IPS-18a (cell line): ENCODE measurements at regions not wholly inside any gene's neighbourhood (a gene's known extent, or its start where the extent isn't known, plus 50 kb on each side); places are given as distances from the start of the nearest gene placed in this dataset.

ENCODE experiments used
- H3K27ac ChIP-seq: one replicate; pipeline ENCODE4 v1.5.1; 2013; ENCODE audit warnings: low read length
- H3K27me3 ChIP-seq: one replicate; pipeline ENCODE4 v1.6.1; 2013; ENCODE audit warnings: mild to moderate bottlenecking, low read length; ENCODE audit not compliant: control insufficient read depth, insufficient read depth
- H3K36me3 ChIP-seq: one replicate; pipeline ENCODE4 v1.6.1; 2013; ENCODE audit warnings: low read depth, low read length; ENCODE audit not compliant: control insufficient read depth
- H3K4me1 ChIP-seq: one replicate; pipeline ENCODE4 v1.6.1; 2013; ENCODE audit warnings: low read depth, low read length; ENCODE audit not compliant: control insufficient read depth
- H3K4me3 ChIP-seq: one replicate; pipeline ENCODE4 v1.5.1; 2013; ENCODE audit warnings: low read length
- H3K9ac ChIP-seq: one replicate; pipeline ENCODE4 v1.6.1; 2013; ENCODE audit warnings: mild to moderate bottlenecking, low read length, moderate library complexity
- H3K9me3 ChIP-seq: one replicate; pipeline ENCODE4 v1.6.1; 2013; ENCODE audit warnings: low read depth, low read length; ENCODE audit not compliant: control insufficient read depth

DNA sequence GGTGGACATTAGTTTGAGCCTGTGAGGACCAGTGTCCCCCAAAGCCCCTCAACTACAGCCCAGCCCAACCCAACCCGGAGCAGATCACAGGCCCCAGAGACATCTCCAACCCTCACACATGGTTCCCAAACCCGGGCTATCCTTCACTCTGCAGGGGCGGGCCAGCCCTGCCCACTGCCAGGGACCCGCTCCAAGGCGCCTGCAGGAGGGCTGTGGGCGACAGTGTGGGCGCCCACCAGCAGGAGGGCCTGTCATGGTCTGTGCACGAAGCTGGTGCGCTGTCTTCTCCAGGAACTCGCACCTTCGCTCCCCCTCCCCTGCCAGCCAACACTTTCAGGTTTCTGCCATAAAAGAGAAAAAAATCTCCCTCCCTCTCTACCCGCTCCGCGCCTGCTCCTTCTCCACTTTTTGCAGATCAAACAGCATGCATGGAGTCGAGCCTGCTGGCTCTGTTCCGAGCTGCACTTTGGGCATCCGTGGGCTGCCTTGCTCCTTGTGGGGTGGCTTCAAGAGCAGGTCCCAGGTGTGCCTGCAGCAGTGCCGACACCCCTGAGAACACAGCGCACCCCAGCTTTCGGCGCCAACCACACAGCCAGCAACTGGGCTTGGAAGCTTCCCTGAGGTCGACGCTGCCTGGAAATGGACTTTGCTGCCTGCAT, 133.7 kb upstream of the PPP1R26 start:
- H3K9me3 ChIP-seq: no peaks in the 10 kb centered on the region
- no peak overlapping the region for H3K27ac ChIP-seq
- H3K4me1 ChIP-seq: peaks cover 4% of the 10 kb centered on the region
- no peaks in the 10 kb centered on the region for H3K36me3 ChIP-seq
- H3K9ac ChIP-seq: no peak overlapping the region
- no peaks in the 10 kb centered on the region for H3K27me3 ChIP-seq
- no peak overlapping the region for H3K4me3 ChIP-seq

DNA sequence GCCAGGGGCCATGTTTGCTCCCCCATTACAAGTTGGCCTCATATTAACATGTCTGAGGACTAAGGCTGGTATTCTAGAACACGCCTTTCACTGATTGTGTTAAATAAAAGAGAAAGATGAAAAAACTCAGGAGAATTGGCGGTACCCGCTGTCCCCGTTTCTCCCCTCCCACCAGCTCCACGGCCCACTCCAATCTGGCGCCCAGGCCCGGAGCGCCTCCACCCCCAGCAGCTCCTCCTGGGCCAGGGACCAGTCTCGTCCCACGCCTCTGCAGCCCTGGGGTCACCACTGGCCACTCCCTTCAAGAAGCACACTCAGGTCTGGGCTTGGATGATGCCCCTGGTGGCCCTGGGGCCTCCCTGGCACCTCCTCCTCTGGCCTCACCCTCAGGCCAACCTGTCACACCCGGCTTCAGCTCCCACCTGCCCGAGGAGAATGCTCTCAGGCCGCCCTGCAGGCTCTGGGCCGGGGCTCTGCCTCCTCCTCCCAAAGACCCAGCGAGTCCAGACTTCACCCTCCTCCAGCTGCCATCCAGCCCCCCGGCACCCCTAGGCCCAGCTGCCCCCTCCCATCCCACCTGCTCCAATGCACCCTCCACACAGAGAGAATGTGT, 133.0 kb upstream of the PPP1R26 start:
- Histone ChIP-seq H3K9me3 (no peaks in the 10 kb centered on the region), H3K27ac (no peak overlapping the region), H3K36me3 (no peaks in the 10 kb centered on the region), H3K4me1 (no peaks in the 10 kb centered on the region), H3K9ac (no peak overlapping the region), H3K4me3 (no peak overlapping the region), H3K27me3 (no peaks in the 10 kb centered on the region)

DNA sequence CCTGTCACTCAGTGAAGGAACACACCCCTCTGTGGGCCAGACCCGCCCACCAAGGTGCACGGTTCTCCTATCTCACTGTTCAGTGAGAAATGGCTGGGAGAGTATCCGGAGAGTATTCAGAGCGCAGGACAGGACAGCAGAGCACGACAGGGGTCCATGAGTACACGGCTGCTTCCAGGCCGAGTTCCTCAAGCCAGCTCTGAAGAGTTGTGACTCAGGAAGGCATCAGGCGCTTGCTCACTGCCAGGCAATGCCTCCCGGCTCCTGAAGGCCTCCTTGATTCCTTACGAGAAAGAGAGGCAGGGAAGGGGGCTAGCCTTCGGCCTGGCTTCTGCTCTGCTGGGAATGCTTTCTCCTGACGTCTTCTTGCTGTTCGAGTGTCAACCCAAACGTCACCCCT, 132.1 kb upstream of the PPP1R26 start:
- H3K4me1 ChIP-seq: no peaks in the 10 kb centered on the region
- no peaks in the 10 kb centered on the region for H3K27me3 ChIP-seq
- H3K36me3 ChIP-seq: no peaks in the 10 kb centered on the region
- no peak overlapping the region for H3K9ac ChIP-seq
- no peak overlapping the region for H3K4me3 ChIP-seq
- no peaks in the 10 kb centered on the region for H3K9me3 ChIP-seq
- H3K27ac ChIP-seq: no peak overlapping the region

DNA sequence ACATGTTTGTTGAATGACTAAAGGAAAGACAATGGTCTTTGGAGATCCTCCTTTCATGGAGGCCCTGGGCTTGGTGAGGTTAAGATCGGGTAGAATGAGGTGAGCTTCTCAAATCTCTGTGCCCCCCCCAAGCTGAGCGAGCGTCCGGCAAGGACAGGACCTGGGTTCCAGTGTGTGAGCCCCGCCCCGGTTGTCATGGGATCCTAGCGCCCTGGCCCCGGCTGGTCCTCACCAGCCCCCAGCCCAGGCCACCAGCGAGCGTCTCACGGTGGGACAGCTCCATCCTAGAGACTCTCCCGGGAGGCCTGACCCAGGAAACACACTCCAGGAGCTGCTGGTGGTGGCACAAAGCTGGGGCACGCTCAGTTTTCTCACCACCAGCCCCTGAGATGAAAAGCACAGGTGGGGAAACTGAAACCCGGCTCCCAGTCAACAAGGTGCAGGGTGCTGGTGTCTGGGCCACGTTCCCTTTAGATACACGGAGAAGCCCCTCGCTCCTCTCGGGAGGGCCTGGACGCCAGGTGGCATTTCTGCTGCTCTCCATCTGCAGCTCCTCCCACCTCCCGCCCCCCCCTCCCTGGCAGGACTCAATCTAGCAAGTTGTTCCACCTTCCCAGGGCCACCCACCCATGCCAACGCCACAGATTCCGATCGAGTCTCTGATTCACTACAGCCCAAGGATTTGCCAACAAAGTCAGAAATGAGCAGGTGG, 131.3 kb upstream of the PPP1R26 start:
- H3K27ac ChIP-seq: no peak overlapping the region
- no peak overlapping the region for H3K4me3 ChIP-seq
- peaks cover 3% of the 10 kb centered on the region for H3K4me1 ChIP-seq
- H3K27me3 ChIP-seq: no peaks in the 10 kb centered on the region
- H3K9ac ChIP-seq: no peak overlapping the region
- H3K9me3 ChIP-seq: no peaks in the 10 kb centered on the region
- no peaks in the 10 kb centered on the region for H3K36me3 ChIP-seq

DNA sequence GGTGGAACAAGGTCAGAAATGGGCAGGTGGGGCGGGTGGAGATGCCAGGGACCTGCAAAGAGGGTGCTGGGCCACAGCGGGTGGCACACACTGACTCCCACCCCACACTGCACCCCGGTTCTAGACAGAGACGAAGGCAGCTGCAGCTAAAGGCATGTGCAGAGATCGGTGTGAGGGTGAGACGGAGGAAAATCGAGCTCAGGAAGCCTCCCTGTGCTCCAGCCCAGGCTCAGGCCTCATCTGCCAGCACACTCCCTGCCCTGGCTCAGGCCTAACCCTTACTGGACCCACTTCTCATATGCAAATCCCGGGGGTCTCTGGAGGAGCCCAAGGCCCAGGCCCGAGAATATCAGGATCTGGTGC, 130.8 kb upstream of the PPP1R26 start:
- Histone ChIP-seq H3K36me3 (no peaks in the 10 kb centered on the region), H3K27me3 (no peaks in the 10 kb centered on the region), H3K27ac (no peak overlapping the region), H3K9ac (no peak overlapping the region), H3K4me1 (peaks cover 4% of the 10 kb centered on the region), H3K9me3 (no peaks in the 10 kb centered on the region), H3K4me3 (no peak overlapping the region)

DNA sequence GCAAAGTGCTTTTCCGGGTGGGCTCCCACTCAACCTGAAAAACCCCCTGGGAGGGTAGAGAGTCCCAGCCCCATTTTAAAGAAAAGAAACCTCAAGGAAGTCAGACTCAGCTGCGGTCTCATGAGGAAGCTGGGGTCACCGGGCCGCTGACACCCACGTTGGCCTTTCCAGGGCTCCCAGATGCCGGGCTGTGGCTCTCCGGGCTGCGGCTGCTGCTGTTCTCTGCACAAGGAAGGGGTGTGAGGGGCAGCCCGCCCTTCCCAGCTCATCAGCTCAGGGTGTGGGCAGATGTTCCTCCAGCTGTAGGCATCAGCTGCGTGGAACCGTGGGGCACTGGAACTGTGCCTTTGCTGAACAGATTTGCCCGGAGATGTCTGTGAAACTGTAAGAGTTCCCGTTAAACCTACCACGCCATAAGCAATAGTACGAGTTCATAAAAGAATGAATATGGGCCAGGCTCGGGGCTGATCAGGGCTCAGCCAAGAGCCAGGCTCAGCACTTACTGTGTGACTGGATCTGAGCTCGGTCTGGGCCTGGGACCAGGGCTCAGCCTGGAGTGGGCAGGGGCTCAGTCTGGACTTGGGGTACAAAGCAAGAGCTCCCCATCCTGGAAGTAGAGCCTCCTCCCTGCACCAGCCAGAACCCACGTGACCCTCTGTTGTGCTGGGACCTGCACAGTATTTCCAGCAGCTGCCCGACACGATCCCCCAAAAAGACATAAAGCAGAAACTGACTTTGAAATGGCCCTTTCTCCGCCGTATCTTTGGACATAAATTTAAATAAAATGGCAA, 130.2 kb upstream of the PPP1R26 start:
- Histone ChIP-seq H3K4me1 (peaks cover 4% of the 10 kb centered on the region), H3K27me3 (no peaks in the 10 kb centered on the region), H3K36me3 (no peaks in the 10 kb centered on the region), H3K4me3 (no peak overlapping the region), H3K9me3 (no peaks in the 10 kb centered on the region), H3K9ac (no peak overlapping the region), H3K27ac (no peak overlapping the region)

DNA sequence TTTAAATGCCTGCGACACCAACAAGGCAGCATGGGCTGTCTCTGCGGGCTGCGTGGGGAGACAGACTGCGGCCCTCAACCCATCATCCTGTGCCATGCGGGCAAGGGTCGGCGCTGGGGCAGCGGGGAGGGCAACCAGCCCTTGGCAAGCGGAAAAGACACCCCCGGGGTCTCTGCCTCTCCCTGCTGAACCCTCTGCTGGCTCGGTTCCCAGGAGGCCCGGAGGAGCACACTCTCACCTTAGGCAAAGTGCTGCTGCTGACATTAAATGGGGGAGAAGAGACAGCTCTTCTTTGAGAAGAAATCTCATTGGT, 129.6 kb upstream of the PPP1R26 start:
- no peaks in the 10 kb centered on the region for H3K9me3 ChIP-seq
- H3K4me1 ChIP-seq: peaks cover 4% of the 10 kb centered on the region

DNA sequence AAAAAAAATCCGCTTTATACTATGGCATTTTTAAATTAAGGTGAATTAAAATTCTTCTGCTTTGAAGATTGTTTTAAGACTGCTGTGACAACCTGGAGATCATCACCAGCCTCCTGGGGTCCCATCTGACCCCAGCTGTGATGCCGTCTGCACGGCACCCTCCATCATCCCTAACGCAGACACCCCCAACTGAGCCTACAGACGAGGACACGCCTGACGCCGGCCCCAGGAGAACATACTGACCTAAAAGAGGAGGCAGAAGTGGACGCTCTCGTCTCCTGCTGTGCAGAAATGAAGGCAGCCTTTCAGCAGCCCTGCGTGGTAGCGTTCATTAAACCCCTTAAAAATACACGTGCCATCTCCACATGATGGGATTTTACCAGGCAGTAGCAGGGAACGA, 125.6 kb upstream of the PPP1R26 start:
- Histone ChIP-seq H3K4me3 (no peak overlapping the region), H3K4me1 (peaks cover 4% of the 10 kb centered on the region), H3K9me3 (no peaks in the 10 kb centered on the region), H3K36me3 (no peaks in the 10 kb centered on the region), H3K9ac (no peak overlapping the region), H3K27me3 (no peaks in the 10 kb centered on the region), H3K27ac (no peak overlapping the region)

More for the DNA sequence above, 129.6 kb upstream of the PPP1R26 start:
- H3K9ac ChIP-seq: no peak overlapping the region
- no peaks in the 10 kb centered on the region for H3K36me3 ChIP-seq
- H3K27me3 ChIP-seq: no peaks in the 10 kb centered on the region
- H3K27ac ChIP-seq: no peak overlapping the region
- no peak overlapping the region for H3K4me3 ChIP-seq

DNA sequence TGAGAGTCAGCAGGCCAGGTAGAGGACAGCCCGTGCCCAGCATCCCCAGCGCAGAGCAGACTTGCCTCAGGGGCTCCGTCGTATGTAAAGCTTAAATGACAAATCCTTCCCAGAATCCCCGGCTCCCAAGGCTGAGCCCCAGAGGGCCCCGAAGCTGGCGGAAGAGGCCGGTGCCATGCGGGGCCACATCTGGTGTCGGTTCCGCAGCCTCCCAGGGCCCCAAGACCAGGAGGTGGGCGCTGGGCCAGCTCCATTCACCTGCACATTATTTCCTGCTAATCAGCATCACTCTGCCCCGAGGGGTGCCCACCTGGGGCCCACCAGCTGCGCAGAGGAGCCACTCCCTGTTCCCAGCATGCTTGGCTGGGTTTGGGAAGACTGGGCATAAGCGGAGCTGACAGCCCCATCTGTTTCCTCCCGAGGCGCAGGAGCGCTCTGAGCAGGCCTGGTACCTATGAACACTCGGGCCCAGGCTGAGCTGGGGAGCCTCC, 124.0 kb upstream of the PPP1R26 start:
- no peaks in the 10 kb centered on the region for H3K36me3 ChIP-seq
- H3K27ac ChIP-seq: no peak overlapping the region
- no peaks in the 10 kb centered on the region for H3K9me3 ChIP-seq
- no peak overlapping the region for H3K4me3 ChIP-seq
- H3K27me3 ChIP-seq: no peaks in the 10 kb centered on the region
- H3K9ac ChIP-seq: no peak overlapping the region
- H3K4me1 ChIP-seq: peaks cover 4% of the 10 kb centered on the region

DNA sequence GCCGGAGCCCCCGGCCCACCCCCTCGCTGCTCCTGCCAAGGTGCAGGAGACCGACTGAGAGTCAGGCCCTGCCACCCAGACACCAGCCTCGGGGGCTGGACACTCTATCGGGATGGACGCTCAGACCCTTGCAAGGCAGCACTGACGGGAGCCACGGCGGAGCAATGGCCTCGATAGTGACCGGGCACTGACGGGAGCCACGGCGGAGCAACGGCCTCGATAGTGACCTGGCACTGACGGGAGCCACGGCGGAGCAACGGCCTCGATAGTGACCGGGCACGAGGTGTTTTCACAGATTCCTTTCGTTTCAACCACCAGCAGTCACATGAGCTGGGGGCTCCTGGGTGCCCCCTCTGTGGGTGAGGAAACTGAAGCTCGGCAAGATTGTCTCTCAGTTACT, 123.6 kb upstream of the PPP1R26 start:
- Histone ChIP-seq H3K9ac (no peak overlapping the region), H3K4me3 (no peak overlapping the region), H3K9me3 (no peaks in the 10 kb centered on the region), H3K27me3 (no peaks in the 10 kb centered on the region), H3K27ac (no peak overlapping the region), H3K36me3 (no peaks in the 10 kb centered on the region), H3K4me1 (peaks cover 4% of the 10 kb centered on the region)

DNA sequence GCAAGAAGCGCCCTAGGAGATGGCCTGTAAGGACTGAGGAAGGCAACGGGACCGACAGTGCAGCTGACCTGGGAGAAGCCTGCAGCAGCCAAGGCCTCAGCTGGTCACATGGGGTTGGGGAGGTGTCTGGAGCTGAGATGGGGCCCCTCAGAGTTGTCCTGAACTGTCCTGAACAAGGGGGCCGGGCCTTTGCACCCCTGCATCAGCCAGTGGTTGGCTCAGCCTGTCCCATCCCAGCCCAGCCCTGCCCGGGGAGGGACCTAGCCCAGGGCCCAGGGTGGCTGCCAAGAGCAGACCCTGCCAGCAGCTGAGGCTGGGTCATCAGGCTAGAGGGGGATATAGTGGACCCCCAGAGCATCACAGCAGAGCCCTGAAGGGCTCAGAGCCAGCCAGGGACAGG, 122.8 kb upstream of the PPP1R26 start:
- Histone ChIP-seq H3K27ac (no peak overlapping the region), H3K36me3 (no peaks in the 10 kb centered on the region), H3K4me3 (no peak overlapping the region), H3K9ac (no peak overlapping the region), H3K9me3 (no peaks in the 10 kb centered on the region), H3K27me3 (no peaks in the 10 kb centered on the region), H3K4me1 (peaks cover 4% of the 10 kb centered on the region)
